ENCODE measurements at regions not wholly inside any gene's neighbourhood (a gene's known extent, or its start where the extent isn't known, plus 50 kb on each side); places are given as distances from the start of the nearest gene placed in this dataset.

DNA sequence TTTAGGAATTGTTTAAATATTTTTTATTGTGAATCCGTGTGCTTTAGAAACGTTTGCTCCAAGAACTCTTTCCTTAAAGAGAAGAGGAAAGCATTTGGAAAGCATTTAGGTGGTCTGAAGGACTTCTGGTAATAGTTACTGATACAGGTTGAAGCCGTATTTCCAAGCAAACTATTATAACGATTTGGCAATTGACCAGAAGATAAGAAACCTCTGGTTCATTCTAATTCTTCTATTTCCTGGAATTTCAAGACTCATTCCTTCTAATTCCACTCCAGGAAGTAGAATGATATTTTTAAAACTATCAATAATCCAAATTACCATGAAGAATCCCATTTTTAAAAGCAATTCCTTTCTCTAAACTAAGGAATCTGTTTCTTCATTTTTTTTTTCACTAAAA is 158.9 kb upstream of the AGR3 start:
- TF ChIP-seq, protein P1, sequence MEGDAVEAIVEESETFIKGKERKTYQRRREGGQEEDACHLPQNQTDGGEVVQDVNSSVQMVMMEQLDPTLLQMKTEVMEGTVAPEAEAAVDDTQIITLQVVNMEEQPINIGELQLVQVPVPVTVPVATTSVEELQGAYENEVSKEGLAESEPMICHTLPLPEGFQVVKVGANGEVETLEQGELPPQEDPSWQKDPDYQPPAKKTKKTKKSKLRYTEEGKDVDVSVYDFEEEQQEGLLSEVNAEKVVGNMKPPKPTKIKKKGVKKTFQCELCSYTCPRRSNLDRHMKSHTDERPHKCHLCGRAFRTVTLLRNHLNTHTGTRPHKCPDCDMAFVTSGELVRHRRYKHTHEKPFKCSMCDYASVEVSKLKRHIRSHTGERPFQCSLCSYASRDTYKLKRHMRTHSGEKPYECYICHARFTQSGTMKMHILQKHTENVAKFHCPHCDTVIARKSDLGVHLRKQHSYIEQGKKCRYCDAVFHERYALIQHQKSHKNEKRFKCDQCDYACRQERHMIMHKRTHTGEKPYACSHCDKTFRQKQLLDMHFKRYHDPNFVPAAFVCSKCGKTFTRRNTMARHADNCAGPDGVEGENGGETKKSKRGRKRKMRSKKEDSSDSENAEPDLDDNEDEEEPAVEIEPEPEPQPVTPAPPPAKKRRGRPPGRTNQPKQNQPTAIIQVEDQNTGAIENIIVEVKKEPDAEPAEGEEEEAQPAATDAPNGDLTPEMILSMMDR (IDR thresholded peaks at IDR 0.05) = no peak
- no peak for TF ChIP-seq POLR2A (IDR thresholded peaks at IDR 0.05)

All from uterus (tissue), 2 donors.